ENCODE measurements at regions not wholly inside any gene's neighbourhood (a gene's known extent, or its start where the extent isn't known, plus 50 kb on each side); places are given as distances from the start of the nearest gene placed in this dataset.

- TF ChIP-seq, protein P1, sequence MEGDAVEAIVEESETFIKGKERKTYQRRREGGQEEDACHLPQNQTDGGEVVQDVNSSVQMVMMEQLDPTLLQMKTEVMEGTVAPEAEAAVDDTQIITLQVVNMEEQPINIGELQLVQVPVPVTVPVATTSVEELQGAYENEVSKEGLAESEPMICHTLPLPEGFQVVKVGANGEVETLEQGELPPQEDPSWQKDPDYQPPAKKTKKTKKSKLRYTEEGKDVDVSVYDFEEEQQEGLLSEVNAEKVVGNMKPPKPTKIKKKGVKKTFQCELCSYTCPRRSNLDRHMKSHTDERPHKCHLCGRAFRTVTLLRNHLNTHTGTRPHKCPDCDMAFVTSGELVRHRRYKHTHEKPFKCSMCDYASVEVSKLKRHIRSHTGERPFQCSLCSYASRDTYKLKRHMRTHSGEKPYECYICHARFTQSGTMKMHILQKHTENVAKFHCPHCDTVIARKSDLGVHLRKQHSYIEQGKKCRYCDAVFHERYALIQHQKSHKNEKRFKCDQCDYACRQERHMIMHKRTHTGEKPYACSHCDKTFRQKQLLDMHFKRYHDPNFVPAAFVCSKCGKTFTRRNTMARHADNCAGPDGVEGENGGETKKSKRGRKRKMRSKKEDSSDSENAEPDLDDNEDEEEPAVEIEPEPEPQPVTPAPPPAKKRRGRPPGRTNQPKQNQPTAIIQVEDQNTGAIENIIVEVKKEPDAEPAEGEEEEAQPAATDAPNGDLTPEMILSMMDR (IDR thresholded peaks at IDR 0.05; ENCODE audit: insufficient read depth, low read depth, low read length): no peak
- no peak for TF ChIP-seq EZH2 (IDR thresholded peaks at IDR 0.05; ENCODE audit: insufficient read depth, low read length)
These were observed 606.2 kb upstream of the ZEB2 start for GRCh38 chr2:145126146-145126545.

All from astrocyte (in vitro differentiated cells and primary cell).